Astrocyte (in vitro differentiated cells and primary cell): ENCODE measurements at regions not wholly inside any gene's neighbourhood (a gene's known extent, or its start where the extent isn't known, plus 50 kb on each side); places are given as distances from the start of the nearest gene placed in this dataset.
"Not testable (repeated sequence)": the region's sequence is repeated elsewhere in the genome, so short reads cannot be mapped to it uniquely, and the experiment has no call there.

Source experiments
- DNase-seq: peaks from one replicate; pipeline ENCODE4 v3.0.0-alpha.2; 2010; ENCODE audit warnings: low read depth
- FAIRE-seq: peaks from 2 replicates; lab custom pipeline; 2011; peaks lifted over from hg19 to GRCh38; lab: Jason Lieb, UNC
- H2AFZ ChIP-seq: 2 replicates; pipeline ENCODE4 v1.6.0; 2012; ENCODE audit warnings: low read depth, low read length, inconsistent platforms
- H3K27ac ChIP-seq: 2 replicates; pipeline ENCODE4 v1.5.1; 2011; ENCODE audit warnings: low read depth, low read length, inconsistent platforms
- H3K27me3 ChIP-seq: 2 replicates; pipeline ENCODE4 v1.6.0; 2011; ENCODE audit warnings: low read length, inconsistent platforms; ENCODE audit not compliant: insufficient read depth
- H3K36me3 ChIP-seq: 2 replicates; pipeline ENCODE4 v1.5.1; 2011; ENCODE audit warnings: low read length, inconsistent platforms; ENCODE audit not compliant: insufficient read depth
- H3K4me1 ChIP-seq: 2 replicates; pipeline ENCODE4 v1.5.1; 2011; ENCODE audit warnings: low read length, inconsistent platforms; ENCODE audit not compliant: insufficient read depth
- H3K4me2 ChIP-seq: 2 replicates; pipeline ENCODE4 v1.6.0; 2012; ENCODE audit warnings: low read length, inconsistent platforms
- H3K4me3 ChIP-seq: 2 replicates; pipeline ENCODE4 v1.5.1; 2011; ENCODE audit warnings: low read depth, mild to moderate bottlenecking, low read length, inconsistent platforms; ENCODE audit not compliant: insufficient read depth
- H3K79me2 ChIP-seq: 2 replicates; pipeline ENCODE4 v1.6.0; 2012; ENCODE audit warnings: mild to moderate bottlenecking, low read length, inconsistent platforms; ENCODE audit not compliant: insufficient read depth
- H3K9ac ChIP-seq: 2 replicates; pipeline ENCODE4 v1.6.0; 2012; ENCODE audit warnings: mild to moderate bottlenecking, low read length, inconsistent platforms
- H3K9me3 ChIP-seq: 2 replicates; pipeline ENCODE4 v1.5.1; 2012; ENCODE audit warnings: low read depth, mild to moderate bottlenecking, low read length, inconsistent platforms; ENCODE audit not compliant: insufficient read depth
- H4K20me1 ChIP-seq: 2 replicates; pipeline ENCODE4 v1.6.0; 2012; ENCODE audit warnings: low read length, inconsistent platforms; ENCODE audit not compliant: insufficient read depth
- H3K27ac Mint-ChIP-seq: one replicate; pipeline ENCODE4 v1.8.0; 2021; ENCODE audit warnings: mild to moderate bottlenecking, mixed read lengths; ENCODE audit not compliant: unreplicated experiment
- H3K27me3 Mint-ChIP-seq: one replicate; pipeline ENCODE4 v1.8.0; 2021; ENCODE audit warnings: low read depth, mixed read lengths; ENCODE audit not compliant: unreplicated experiment
- H3K36me3 Mint-ChIP-seq: one replicate; pipeline ENCODE4 v1.8.0; 2021; ENCODE audit warnings: low read depth, mixed read lengths; ENCODE audit not compliant: unreplicated experiment
- H3K4me1 Mint-ChIP-seq: one replicate; pipeline ENCODE4 v1.8.0; 2021; ENCODE audit warnings: low read depth, mixed read lengths; ENCODE audit not compliant: unreplicated experiment
- H3K4me3 Mint-ChIP-seq: one replicate; pipeline ENCODE4 v1.8.0; 2021; ENCODE audit warnings: mild to moderate bottlenecking, moderate library complexity, mixed read lengths; ENCODE audit not compliant: unreplicated experiment
- H3K9me3 Mint-ChIP-seq: one replicate; pipeline ENCODE4 v1.8.0; 2021; ENCODE audit warnings: mild to moderate bottlenecking, mixed read lengths; ENCODE audit not compliant: unreplicated experiment
- EZH2 ChIP-seq: IDR thresholded peaks from 2 replicates; pipeline ENCODE4 v1.6.1; 2012; ENCODE audit warnings: mild to moderate bottlenecking, low read length, inconsistent platforms; ENCODE audit not compliant: insufficient read depth
- TF ChIP-seq, protein P1 (sequence below): IDR thresholded peaks from 2 replicates; pipeline ENCODE4 v1.5.1; 2011; ENCODE audit warnings: low read depth, mild to moderate bottlenecking, inconsistent platforms, low read length, moderate library complexity; ENCODE audit not compliant: insufficient read depth

- FAIRE-seq (no peak), DNase-seq (no peak)
- Histone ChIP-seq H3K4me2 (no peak overlapping the region), H3K27me3 (no peaks in the 10 kb centered on the region), H3K4me3 (no peak overlapping the region), H4K20me1 (no peaks in the 10 kb centered on the region), H3K79me2 (no peaks in the 10 kb centered on the region), H3K27ac (no peak overlapping the region), H3K9ac (no peak overlapping the region), H2AFZ (no peak overlapping the region), H3K4me1 (no peaks in the 10 kb centered on the region), H3K36me3 (no peaks in the 10 kb centered on the region), H3K9me3 (no peaks in the 10 kb centered on the region)
- Mint-ChIP-seq H3K4me3 (no peak overlapping the region), H3K27me3 (no peaks in the 10 kb centered on the region), H3K4me1 (peaks cover 2% of the 10 kb centered on the region), H3K9me3 (no peaks in the 10 kb centered on the region), H3K27ac (no peak overlapping the region), H3K36me3 (peaks cover 2% of the 10 kb centered on the region)
- TF ChIP-seq EZH2, result no peak
- TF ChIP-seq, protein P1, sequence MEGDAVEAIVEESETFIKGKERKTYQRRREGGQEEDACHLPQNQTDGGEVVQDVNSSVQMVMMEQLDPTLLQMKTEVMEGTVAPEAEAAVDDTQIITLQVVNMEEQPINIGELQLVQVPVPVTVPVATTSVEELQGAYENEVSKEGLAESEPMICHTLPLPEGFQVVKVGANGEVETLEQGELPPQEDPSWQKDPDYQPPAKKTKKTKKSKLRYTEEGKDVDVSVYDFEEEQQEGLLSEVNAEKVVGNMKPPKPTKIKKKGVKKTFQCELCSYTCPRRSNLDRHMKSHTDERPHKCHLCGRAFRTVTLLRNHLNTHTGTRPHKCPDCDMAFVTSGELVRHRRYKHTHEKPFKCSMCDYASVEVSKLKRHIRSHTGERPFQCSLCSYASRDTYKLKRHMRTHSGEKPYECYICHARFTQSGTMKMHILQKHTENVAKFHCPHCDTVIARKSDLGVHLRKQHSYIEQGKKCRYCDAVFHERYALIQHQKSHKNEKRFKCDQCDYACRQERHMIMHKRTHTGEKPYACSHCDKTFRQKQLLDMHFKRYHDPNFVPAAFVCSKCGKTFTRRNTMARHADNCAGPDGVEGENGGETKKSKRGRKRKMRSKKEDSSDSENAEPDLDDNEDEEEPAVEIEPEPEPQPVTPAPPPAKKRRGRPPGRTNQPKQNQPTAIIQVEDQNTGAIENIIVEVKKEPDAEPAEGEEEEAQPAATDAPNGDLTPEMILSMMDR, result no peak
Measured at GRCh38 chr4:112721627-112722026, 84.7 kb downstream of the LARP7 start.

- H3K27me3 Mint-ChIP-seq, result no peaks in the 10 kb centered on the region
- no peak overlapping the region for H3K4me3 Mint-ChIP-seq
Measured at GRCh38 chr4:112726041-112726440, 89.1 kb downstream of the LARP7 start.

DNA sequence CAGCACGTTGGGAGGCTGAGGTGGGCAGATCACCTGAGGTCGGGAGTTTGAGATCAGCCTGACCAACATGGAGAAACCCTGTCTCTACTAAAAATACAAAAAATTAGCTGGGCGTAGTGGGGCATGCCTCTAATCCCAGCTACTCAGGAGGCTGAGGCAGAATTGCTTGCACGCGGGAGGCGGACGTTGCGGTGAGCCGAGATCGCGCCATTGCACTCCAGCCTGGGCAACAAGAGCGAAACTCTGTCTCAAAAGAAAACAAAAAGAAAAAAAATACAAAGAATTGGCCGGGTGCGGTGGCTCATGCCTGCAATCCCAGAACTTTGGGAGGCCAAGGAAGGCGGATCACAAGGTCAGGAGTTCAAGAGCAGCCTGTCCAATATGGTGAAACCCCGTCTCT, 90.8 kb downstream of the LARP7 start:
- H3K4me3 ChIP-seq, H3K4me3 Mint-ChIP-seq, FAIRE-seq, H3K27me3 Mint-ChIP-seq, H3K9me3 ChIP-seq, H3K4me2 ChIP-seq, H3K36me3 Mint-ChIP-seq, H3K27ac ChIP-seq, H3K36me3 ChIP-seq, DNase-seq, H3K9me3 Mint-ChIP-seq, H3K27me3 ChIP-seq, H4K20me1 ChIP-seq, H3K9ac ChIP-seq, H3K27ac Mint-ChIP-seq, H3K79me2 ChIP-seq, H2AFZ ChIP-seq, H3K4me1 ChIP-seq, H3K4me1 Mint-ChIP-seq: not testable (repeated sequence)

More at GRCh38 chr4:112726041-112726440, 89.1 kb downstream of the LARP7 start:
- H3K36me3 Mint-ChIP-seq, result no peaks in the 10 kb centered on the region
- Histone ChIP-seq H3K36me3 (no peaks in the 10 kb centered on the region), H3K27ac (no peak overlapping the region), H4K20me1 (no peaks in the 10 kb centered on the region), H3K79me2 (no peaks in the 10 kb centered on the region), H3K9me3 (no peaks in the 10 kb centered on the region), H3K4me2 (no peak overlapping the region), H3K9ac (no peak overlapping the region), H3K4me3 (no peak overlapping the region), H2AFZ (no peak overlapping the region), H3K27me3 (no peaks in the 10 kb centered on the region), H3K4me1 (no peaks in the 10 kb centered on the region)
- FAIRE-seq, result no peak
- H3K9me3 Mint-ChIP-seq, result no peaks in the 10 kb centered on the region
- H3K27ac Mint-ChIP-seq, result no peak overlapping the region
- no peak for TF ChIP-seq EZH2
- TF ChIP-seq, protein P1, result no peak
- peaks cover 2% of the 10 kb centered on the region for H3K4me1 Mint-ChIP-seq
- no peak for DNase-seq
